ENCODE measurements at regions not wholly inside any gene's neighbourhood (a gene's known extent, or its start where the extent isn't known, plus 50 kb on each side); places are given as distances from the start of the nearest gene placed in this dataset.
A peak's percentile ranks its signal among the peaks of the same experiment; 100 is the strongest.

DNA sequence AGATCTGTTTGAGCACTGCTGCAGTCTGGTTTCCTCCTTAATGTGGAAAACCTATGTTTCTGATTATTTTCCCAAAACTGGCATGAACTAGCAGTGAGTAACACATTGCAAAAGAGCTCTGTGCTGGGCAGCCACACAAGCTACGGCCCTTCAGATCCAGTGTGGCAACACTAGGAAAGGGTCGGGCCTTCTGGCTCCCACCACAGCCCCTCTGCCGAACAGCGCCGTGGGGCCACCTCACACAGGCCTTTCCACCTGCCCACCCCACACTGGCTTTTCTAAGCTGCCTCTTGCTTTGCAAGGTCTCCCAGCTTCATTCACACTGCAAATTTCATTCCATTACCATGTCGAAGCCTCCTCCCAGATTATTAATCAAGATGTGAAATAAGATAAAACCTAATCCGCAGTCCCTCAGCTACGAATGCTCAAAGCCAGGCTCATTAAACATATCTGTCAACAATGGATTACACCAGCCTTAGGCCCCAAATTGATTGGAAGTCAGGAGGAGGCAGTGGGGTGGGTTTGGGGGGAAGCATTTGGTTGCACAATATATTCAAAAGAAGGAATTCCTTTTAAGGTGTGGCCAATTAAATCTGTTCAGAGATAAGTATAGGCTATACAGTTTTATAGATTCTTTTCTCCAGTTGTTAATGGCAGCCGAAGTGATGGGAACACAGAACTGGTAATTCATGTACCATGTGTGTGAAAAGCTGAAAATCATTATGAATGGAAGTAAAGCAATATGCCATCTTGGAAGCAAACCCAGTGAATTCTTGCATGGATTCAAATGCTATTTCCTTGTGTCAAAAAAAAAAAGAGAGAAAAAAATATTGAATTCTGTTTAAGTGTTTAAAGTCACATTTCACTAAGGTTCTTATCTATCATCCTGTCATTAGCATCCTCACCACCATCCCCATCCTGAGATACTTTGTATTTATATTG lies 223.7 kb downstream of the MTERF1 start:
- no peaks in the 10 kb centered on the region for H3K4me1 ChIP-seq (ENCODE audit: low read depth)
- intact Hi-C loops (cut with DNase I, micrococcal nuclease): no loop called here
- no peaks in the 10 kb centered on the region for H3K36me3 ChIP-seq (ENCODE audit: low read depth)
- TF ChIP-seq, protein P1, sequence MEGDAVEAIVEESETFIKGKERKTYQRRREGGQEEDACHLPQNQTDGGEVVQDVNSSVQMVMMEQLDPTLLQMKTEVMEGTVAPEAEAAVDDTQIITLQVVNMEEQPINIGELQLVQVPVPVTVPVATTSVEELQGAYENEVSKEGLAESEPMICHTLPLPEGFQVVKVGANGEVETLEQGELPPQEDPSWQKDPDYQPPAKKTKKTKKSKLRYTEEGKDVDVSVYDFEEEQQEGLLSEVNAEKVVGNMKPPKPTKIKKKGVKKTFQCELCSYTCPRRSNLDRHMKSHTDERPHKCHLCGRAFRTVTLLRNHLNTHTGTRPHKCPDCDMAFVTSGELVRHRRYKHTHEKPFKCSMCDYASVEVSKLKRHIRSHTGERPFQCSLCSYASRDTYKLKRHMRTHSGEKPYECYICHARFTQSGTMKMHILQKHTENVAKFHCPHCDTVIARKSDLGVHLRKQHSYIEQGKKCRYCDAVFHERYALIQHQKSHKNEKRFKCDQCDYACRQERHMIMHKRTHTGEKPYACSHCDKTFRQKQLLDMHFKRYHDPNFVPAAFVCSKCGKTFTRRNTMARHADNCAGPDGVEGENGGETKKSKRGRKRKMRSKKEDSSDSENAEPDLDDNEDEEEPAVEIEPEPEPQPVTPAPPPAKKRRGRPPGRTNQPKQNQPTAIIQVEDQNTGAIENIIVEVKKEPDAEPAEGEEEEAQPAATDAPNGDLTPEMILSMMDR (IDR thresholded peaks at IDR 0.05): no peak
- ATAC-seq (no peak), DNase-seq (peak in 1 of 3 donors; percentile 41)
- no peaks in the 10 kb centered on the region for H3K9me3 ChIP-seq
- no peak overlapping the region for H3K4me3 ChIP-seq

- no peak for DNase-seq
- Histone ChIP-seq H3K36me3 (ENCODE audit: low read depth) (no peaks in the 10 kb centered on the region), H3K9me3 (no peaks in the 10 kb centered on the region), H3K4me3 (no peak overlapping the region), H3K4me1 (ENCODE audit: low read depth) (no peaks in the 10 kb centered on the region)
- ATAC-seq: no peak
- TF ChIP-seq, protein P1 (IDR thresholded peaks at IDR 0.05): no peak
- intact Hi-C loops (cut with DNase I, micrococcal nuclease): no loop called here
Measured at GRCh38 chr7:91657483-91658071, 222.9 kb downstream of the MTERF1 start.

DNA sequence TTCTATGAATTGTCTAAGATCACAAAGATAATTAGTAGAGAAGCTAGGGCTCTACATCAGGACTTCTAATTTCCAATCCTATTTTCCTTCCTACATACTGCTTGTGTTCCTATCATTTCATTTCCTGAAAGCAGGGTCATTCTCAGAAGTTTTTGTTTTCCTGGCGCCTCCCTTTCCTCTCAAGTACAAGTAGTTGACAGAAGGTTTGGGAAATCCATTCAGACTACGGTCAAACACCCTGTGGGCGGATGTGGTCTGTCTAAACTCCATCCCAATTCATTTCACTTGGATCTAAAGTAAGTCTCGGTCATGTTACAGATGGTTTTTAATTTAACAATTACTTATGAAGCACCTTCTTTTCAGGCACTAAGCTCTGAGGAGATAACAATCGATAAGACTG lies 221.4 kb downstream of the MTERF1 start:
- TF ChIP-seq, protein P1 (IDR thresholded peaks at IDR 0.05): no peak
- no peaks in the 10 kb centered on the region for H3K9me3 ChIP-seq
- intact Hi-C loops (cut with DNase I, micrococcal nuclease): no loop called here
- no peaks in the 10 kb centered on the region for H3K36me3 ChIP-seq (ENCODE audit: low read depth)
- H3K4me3 ChIP-seq: no peak overlapping the region
- ATAC-seq: no peak
- DNase-seq: no peak
- H3K4me1 ChIP-seq (ENCODE audit: low read depth): no peaks in the 10 kb centered on the region

DNA sequence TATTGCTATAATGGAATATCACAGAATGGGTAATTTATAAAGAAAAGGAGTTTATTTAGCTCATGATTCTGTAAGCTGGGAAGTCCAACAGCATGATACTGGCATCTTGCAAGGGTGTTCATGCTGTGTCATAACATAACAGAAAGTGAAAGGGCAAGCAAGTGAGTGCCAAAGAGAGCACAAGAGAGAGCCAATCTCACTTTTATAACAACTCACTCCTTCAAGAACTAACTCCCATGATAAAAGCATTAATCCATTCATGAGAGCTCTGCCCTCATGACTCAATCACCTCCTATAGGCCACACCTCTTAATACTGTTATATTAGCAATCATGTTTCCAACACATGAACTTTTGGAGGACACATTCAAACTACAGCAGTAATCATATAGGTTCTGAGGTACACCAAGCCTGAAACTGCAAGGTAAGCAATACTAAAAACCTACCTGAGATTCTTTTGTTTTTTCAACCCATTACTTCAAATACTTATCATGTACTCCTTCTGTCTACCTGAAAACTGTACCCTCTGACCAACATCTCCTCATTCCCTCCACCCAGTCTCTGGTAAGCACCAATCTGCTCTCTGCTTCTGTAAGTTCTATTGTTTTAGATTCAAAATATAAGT lies 219.7 kb downstream of the MTERF1 start:
- DNase-seq (no peak), ATAC-seq (peak; percentile 22)
- Histone ChIP-seq H3K4me1 (ENCODE audit: low read depth) (no peaks in the 10 kb centered on the region), H3K9me3 (no peaks in the 10 kb centered on the region), H3K36me3 (ENCODE audit: low read depth) (no peaks in the 10 kb centered on the region), H3K4me3 (no peak overlapping the region)
- intact Hi-C loops (cut with DNase I, micrococcal nuclease): no loop called here
- TF ChIP-seq, protein P1 (IDR thresholded peaks at IDR 0.05): no peak

DNA sequence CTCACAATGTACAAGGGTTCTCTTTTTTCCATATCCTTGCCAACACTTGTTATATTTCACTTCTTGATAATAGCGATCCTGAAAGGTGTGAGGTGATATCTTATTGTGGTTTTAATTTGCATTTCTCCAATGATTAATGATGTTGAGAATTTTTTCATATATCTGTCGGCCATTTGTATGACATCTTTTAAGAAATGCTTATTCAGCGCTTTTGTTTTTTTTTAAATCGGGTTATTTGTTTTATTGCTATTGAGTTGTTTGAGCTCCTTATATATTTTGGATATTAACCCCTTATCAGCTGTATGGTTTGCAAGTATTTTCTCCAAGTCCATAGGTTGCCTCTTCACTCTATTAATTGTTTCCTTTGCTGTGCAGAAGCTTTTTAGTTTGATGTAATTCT lies 218.8 kb downstream of the MTERF1 start:
- TF ChIP-seq, protein P1 (IDR thresholded peaks at IDR 0.05): no peak
- no peak overlapping the region for H3K4me3 ChIP-seq
- ATAC-seq: no peak
- H3K9me3 ChIP-seq: no peaks in the 10 kb centered on the region
- intact Hi-C loops (cut with DNase I, micrococcal nuclease): no loop called here
- no peak for DNase-seq
- no peaks in the 10 kb centered on the region for H3K36me3 ChIP-seq (ENCODE audit: low read depth)
- H3K4me1 ChIP-seq (ENCODE audit: low read depth): no peaks in the 10 kb centered on the region
